ENCODE measurements at regions not wholly inside any gene's neighbourhood (a gene's known extent, or its start where the extent isn't known, plus 50 kb on each side); places are given as distances from the start of the nearest gene placed in this dataset.
"Not testable (repeated sequence)": the region's sequence is repeated elsewhere in the genome, so short reads cannot be mapped to it uniquely, and the experiment has no call there.

DNA sequence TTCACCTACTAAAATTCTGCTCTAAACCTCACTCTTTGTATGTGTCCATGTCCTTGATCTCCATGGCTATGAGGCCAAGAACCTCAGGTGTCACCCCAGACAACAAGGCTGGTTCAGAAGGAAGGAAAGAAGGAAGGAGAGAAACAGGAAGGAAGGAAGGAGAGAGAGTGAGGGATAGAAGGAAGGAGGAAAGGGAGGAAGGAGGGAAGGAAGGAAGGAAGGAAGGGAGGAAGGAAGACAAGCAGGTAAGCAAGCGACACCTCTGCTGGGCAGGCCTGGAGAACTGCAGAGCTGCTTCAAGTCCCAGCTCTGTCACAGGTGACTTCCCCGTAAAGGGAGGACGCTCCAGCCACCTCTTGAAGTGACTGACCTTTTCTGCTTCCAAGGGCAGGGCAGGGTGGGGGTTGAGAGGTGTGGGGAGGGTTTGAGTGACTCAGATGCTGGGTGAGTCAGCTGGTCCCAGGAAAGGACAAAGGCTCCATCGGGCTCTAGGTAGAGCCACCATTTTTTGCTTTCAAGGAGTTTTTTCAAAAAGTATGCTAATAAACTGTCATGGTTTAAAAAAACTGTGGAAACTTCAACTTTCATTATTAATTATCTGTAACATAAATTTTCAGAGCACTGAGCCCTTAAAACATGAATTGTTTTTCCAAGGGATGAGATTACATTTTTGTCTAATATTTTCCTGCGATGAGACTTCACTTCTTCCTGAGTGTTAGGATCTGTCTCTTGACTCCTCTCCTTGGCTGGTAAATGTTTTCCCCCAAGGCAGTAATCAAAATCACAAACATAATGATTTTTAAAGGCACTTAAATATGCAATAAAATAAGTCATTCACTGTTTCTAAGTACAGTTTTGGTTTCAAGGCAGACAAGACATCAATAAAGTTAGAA lies 90.1 kb upstream of the L3MBTL4 start:
- Histone ChIP-seq H3K9me3 (ENCODE audit: low read depth, low read length) (peaks cover 6% of the 10 kb centered on the region; the same call in 1 of the 2 replicates), H3K36me3 (ENCODE audit: insufficient read depth, low read length) (peaks cover 3% of the 10 kb centered on the region; the same call in 1 of the 2 replicates), H3K9ac (ENCODE audit: insufficient read length) (peak overlapping the region; percentile 49), H3K27ac (peak overlapping the region; percentile 97), H3K4me3 (peak overlapping the region; percentile 64)
- TF ChIP-seq POLR2AphosphoS5 (IDR thresholded peaks at IDR 0.05; ENCODE audit: borderline replicate concordance, low read depth, low read length) (0 out of 2 replicates have a peak, but pooled peaks have one; percentile 14), EZH2 (IDR thresholded peaks at IDR 0.05) (no peak), FOXP2 (optimal IDR thresholded peaks at IDR 0.05; ENCODE audit: control extremely low read depth, extremely low read length, insufficient read depth) (peak; percentile 14)
- DNase-seq (ENCODE audit: low read depth, low spot score) = peak; percentile 93

DNA sequence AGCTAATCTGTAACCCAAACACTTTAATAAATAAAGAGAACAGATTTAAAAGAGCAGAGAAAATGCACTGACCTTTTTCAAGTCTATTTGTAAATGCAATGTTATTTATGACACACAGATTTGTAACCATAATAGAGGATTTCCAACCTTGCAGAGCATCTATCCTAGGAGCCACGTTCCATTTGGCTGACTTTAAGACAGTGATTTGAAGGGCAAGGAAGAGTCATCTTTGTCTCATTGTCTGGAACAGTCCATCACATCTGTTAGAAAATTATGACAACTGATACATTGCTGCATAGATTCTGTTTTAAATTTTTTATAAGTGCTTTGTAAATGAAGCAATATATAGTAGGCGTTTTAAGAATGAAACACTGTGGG lies 90.8 kb upstream of the L3MBTL4 start:
- Histone ChIP-seq H3K36me3 (ENCODE audit: insufficient read depth, low read length) (peaks cover 3% of the 10 kb centered on the region; the same call in 1 of the 2 replicates), H3K9me3 (ENCODE audit: low read depth, low read length) (peaks cover 6% of the 10 kb centered on the region; the same call in 1 of the 2 replicates), H3K9ac (ENCODE audit: insufficient read length) (no peak overlapping the region), H3K4me3 (peak overlapping the region; percentile 64), H3K27ac (peak overlapping the region; percentile 88)
- TF ChIP-seq POLR2AphosphoS5 (IDR thresholded peaks at IDR 0.05; ENCODE audit: borderline replicate concordance, low read depth, low read length) (no peak), EZH2 (IDR thresholded peaks at IDR 0.05) (no peak), FOXP2 (optimal IDR thresholded peaks at IDR 0.05; ENCODE audit: control extremely low read depth, extremely low read length, insufficient read depth) (no peak)
- DNase-seq (ENCODE audit: low read depth, low spot score) = no peak

DNA sequence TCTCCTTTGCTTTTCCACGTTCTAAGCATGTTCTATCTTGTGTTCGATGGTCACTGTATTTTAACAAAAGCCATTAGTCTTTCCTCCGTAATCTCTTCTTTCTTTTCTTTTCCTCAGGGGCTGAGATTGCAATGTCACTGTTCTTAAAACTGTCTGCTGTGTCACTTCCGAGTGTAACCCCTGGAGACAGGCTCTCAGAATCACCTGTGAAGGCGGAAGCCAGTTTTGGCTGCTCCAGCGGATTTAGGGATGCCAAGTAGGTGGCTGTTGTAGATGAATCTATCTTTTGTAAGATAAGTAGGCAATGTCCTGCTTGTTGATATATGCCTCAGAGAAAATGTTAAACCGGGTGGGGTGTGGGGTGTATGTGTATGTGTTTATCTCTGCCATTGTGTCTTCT lies 94.7 kb upstream of the L3MBTL4 start:
- no peaks in the 10 kb centered on the region for H3K36me3 ChIP-seq (ENCODE audit: insufficient read depth, low read length)
- no peaks in the 10 kb centered on the region for H3K9me3 ChIP-seq (ENCODE audit: low read depth, low read length)
- H3K9ac ChIP-seq (ENCODE audit: insufficient read length) = no peak overlapping the region
- H3K27ac ChIP-seq = peak overlapping the region; percentile 27; the same call in 1 of the 2 replicates
- H3K4me3 ChIP-seq = peak overlapping the region; percentile 46
- TF ChIP-seq POLR2AphosphoS5 (IDR thresholded peaks at IDR 0.05; ENCODE audit: borderline replicate concordance, low read depth, low read length) (no peak), FOXP2 (optimal IDR thresholded peaks at IDR 0.05; ENCODE audit: control extremely low read depth, extremely low read length, insufficient read depth) (peak; percentile 14)
- DNase-seq (ENCODE audit: low read depth, low spot score) = no peak

DNA sequence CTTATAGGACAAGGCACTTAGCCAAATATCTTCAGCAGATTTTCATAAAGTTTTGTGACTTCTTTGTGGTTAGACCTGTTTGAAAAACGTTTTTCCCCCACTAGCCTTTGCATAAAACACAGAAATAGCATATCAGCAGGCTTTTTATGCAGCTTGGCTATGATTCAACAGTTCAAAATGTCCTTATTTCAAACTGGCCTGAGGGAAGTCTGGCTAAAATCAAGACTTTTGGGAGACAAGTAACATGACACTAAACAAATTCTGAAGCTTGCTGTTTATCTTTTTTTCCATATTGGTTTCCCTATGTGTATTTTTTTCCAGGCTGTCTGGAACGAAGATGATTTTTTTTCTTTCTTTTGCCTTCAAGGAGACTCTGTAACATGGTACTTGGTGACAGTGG lies 95.1 kb upstream of the L3MBTL4 start:
- no peak for DNase-seq (ENCODE audit: low read depth, low spot score)

DNA sequence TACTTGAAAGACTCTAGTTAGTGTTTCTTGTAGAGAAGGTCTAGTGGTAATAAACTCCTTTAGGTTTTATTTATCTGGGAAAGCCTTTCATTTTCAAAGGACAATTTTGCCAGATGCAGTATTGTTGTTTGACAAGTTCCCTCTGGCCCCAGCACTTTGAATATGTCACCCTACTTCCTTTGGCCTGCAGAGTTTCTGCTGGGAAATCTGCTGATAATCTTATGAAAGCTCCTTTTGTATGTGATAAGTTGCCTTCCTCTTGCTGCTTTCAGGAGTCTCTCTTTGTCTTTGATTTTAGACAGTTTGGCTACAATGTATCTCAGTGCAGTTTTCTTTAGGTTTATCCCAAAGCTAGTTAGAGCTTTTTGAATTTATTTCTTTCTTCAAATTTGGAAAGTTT lies 106.2 kb upstream of the L3MBTL4 start:
- no peak for DNase-seq (ENCODE audit: low read depth, low spot score)
- Histone ChIP-seq H3K36me3 (ENCODE audit: insufficient read depth, low read length) (no peaks in the 10 kb centered on the region), H3K9ac (ENCODE audit: insufficient read length) (no peak overlapping the region), H3K27ac (no peak overlapping the region), H3K9me3 (ENCODE audit: low read depth, low read length) (no peaks in the 10 kb centered on the region; the same call in 1 of the 2 replicates), H3K4me3 (no peak overlapping the region)
- TF ChIP-seq EZH2 (IDR thresholded peaks at IDR 0.05) = no peak
- TF ChIP-seq POLR2AphosphoS5 (IDR thresholded peaks at IDR 0.05; ENCODE audit: borderline replicate concordance, low read depth, low read length) = no peak
- TF ChIP-seq FOXP2 (optimal IDR thresholded peaks at IDR 0.05; ENCODE audit: control extremely low read depth, extremely low read length, insufficient read depth) = no peak

More for the DNA sequence above, 95.1 kb upstream of the L3MBTL4 start:
- Histone ChIP-seq H3K9ac (ENCODE audit: insufficient read length) (no peak overlapping the region), H3K4me3 (peak overlapping the region; percentile 46), H3K27ac (peak overlapping the region; percentile 27; the same call in 1 of the 2 replicates), H3K36me3 (ENCODE audit: insufficient read depth, low read length) (no peaks in the 10 kb centered on the region), H3K9me3 (ENCODE audit: low read depth, low read length) (no peaks in the 10 kb centered on the region)
- TF ChIP-seq POLR2AphosphoS5 (IDR thresholded peaks at IDR 0.05; ENCODE audit: borderline replicate concordance, low read depth, low read length) (no peak; the same call in 1 of the 2 replicates), FOXP2 (optimal IDR thresholded peaks at IDR 0.05; ENCODE audit: control extremely low read depth, extremely low read length, insufficient read depth) (no peak), EZH2 (IDR thresholded peaks at IDR 0.05) (no peak)

DNA sequence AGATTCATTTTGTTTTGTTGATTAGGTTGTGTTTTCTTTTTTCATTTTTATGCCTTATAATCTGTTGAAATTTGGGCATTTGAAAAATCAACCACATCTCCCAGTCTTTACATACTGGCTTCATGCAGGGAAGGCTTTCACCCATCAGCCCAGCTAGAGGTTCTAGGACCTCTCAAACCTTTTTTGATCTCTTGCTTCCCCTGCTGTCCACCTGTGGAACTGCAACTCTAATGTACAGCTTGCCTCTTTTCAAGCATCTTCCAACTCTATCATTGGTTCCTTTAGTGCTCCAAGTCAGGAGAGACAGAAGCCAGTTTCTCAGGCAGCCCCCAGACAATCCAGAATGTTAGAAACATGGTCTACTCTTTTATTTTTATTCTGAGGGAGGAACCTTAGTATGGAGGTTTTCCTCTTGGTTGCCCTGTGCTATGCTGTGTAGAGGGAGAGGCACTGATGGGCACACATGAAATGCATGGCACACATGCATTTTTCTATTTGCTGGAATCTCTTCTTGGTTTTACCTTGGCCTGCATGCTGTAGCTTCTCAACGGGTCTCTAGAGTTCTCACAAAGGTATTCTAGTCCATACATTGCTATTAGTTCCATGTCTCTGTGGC lies 107.2 kb upstream of the L3MBTL4 start:
- H3K4me3 ChIP-seq = no peak overlapping the region
- no peaks in the 10 kb centered on the region for H3K36me3 ChIP-seq (ENCODE audit: insufficient read depth, low read length)
- H3K9ac ChIP-seq (ENCODE audit: insufficient read length) = no peak overlapping the region
- DNase-seq (ENCODE audit: low read depth, low spot score) = no peak
- H3K27ac ChIP-seq = no peak overlapping the region
- H3K9me3 ChIP-seq (ENCODE audit: low read depth, low read length) = no peaks in the 10 kb centered on the region; the same call in 1 of the 2 replicates
- TF ChIP-seq POLR2AphosphoS5 (IDR thresholded peaks at IDR 0.05; ENCODE audit: borderline replicate concordance, low read depth, low read length) (no peak), FOXP2 (optimal IDR thresholded peaks at IDR 0.05; ENCODE audit: control extremely low read depth, extremely low read length, insufficient read depth) (no peak), EZH2 (IDR thresholded peaks at IDR 0.05) (no peak)

DNA sequence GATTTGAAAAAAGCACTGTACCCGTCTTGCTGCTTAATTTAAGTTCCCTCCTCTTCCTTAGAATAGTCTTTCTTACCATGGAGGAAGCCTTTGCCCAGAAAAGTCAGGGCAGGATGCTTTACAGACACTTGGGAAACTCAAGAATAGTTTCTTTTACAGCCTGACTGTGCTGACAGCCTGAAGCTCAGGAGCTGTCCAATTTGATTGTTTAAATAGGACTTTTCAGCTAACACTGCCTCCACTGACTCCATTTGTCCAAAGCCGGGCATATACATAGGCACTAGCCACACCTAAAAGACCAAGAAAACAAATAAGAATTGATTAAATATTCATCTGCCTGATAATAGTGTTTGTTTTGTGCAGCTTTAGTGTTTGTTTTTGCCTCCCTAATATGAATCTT lies 110.9 kb upstream of the L3MBTL4 start:
- DNase-seq (ENCODE audit: low read depth, low spot score) = no peak
- no peak overlapping the region for H3K4me3 ChIP-seq
- H3K9me3 ChIP-seq (ENCODE audit: low read depth, low read length) = no peaks in the 10 kb centered on the region; the same call in 1 of the 2 replicates
- TF ChIP-seq POLR2AphosphoS5 (IDR thresholded peaks at IDR 0.05; ENCODE audit: borderline replicate concordance, low read depth, low read length) (no peak), EZH2 (IDR thresholded peaks at IDR 0.05) (no peak), FOXP2 (optimal IDR thresholded peaks at IDR 0.05; ENCODE audit: control extremely low read depth, extremely low read length, insufficient read depth) (no peak)
- H3K27ac ChIP-seq = no peak overlapping the region
- no peaks in the 10 kb centered on the region for H3K36me3 ChIP-seq (ENCODE audit: insufficient read depth, low read length)
- no peak overlapping the region for H3K9ac ChIP-seq (ENCODE audit: insufficient read length)

DNA sequence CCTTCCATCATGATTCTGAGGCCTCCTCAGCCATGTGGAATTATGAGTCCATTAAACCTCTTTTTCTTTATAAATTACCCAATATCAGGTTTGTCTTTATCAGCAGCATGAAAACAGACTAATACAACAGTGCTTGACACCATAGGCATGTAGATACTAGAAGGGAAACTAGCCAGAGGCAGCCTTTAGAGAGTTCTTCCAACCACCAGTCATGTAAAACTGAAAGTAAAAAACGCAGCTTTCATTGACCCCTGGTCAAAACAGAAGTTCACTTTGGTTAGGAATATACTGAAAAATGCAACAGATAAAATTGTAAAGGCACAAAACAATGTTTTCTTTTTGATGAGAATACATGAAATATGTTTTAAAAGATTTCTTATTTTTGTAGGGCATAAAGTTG lies 122.8 kb upstream of the L3MBTL4 start:
- TF ChIP-seq EZH2 (IDR thresholded peaks at IDR 0.05) = no peak
- no peak for TF ChIP-seq POLR2AphosphoS5 (IDR thresholded peaks at IDR 0.05; ENCODE audit: borderline replicate concordance, low read depth, low read length)
- TF ChIP-seq FOXP2 (optimal IDR thresholded peaks at IDR 0.05; ENCODE audit: control extremely low read depth, extremely low read length, insufficient read depth) = no peak

DNA sequence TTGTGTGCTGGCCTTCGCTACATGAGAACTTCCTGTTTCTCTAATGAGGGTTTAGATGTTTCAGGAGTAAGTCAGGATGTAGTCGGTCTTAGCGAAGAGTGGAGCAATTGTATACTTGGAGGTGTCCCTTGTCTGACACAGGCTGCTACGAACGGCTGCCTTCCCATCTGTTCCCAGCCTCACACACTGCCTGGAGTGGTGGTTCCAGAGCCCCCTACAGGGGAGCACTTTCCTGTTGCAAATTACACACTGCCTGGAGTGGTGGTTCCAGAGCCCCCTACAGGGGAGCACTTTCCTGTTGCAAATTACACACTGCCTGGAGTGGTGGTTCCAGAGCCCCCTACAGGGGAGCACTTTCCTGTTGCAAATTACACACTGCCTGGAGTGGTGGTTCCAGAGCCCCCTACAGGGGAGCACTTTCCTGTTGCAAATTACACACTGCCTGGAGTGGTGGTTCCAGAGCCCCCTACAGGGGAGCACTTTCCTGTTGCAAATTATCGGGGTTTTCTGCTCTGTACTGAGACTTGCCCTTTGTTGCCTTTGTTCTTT lies 126.5 kb upstream of the L3MBTL4 start:
- DNase-seq (ENCODE audit: low read depth, low spot score); H3K36me3 ChIP-seq (ENCODE audit: insufficient read depth, low read length); H3K9ac ChIP-seq (ENCODE audit: insufficient read length); H3K9me3 ChIP-seq (ENCODE audit: low read depth, low read length): not testable (repeated sequence)
- Histone ChIP-seq H3K27ac (peak overlapping the region; percentile 81), H3K4me3 (peak overlapping the region; percentile 68)

More for the DNA sequence above, 122.8 kb upstream of the L3MBTL4 start:
- Histone ChIP-seq H3K9me3 (ENCODE audit: low read depth, low read length) (no peaks in the 10 kb centered on the region; the same call in 1 of the 2 replicates), H3K27ac (no peak overlapping the region), H3K36me3 (ENCODE audit: insufficient read depth, low read length) (no peaks in the 10 kb centered on the region), H3K9ac (ENCODE audit: insufficient read length) (no peak overlapping the region), H3K4me3 (0 out of 2 replicates have a peak overlapping the region, but pooled peaks have one; percentile 1)
- DNase-seq (ENCODE audit: low read depth, low spot score) = no peak
